Stimulated activated CD4-positive, alpha-beta T cell treated with anti-CD3 and anti-CD28 coated beads, Interleukin-15, amount 100 ng/mL, for 1 hour (primary cell): ENCODE measurements at regions not wholly inside any gene's neighbourhood (a gene's known extent, or its start where the extent isn't known, plus 50 kb on each side); places are given as distances from the start of the nearest gene placed in this dataset.
"Not testable (repeated sequence)": the region's sequence is repeated elsewhere in the genome, so short reads cannot be mapped to it uniquely, and the experiment has no call there.

Experiments
- DNase-seq, 2 donors: peaks; one replicate each; pipeline ENCODE4 v3.0.0-alpha.2; 2020; ENCODE audit warnings: low read depth in 1 of 2, low spot score in 1 of 2

- no peak for DNase-seq
Observed at GRCh38 chr19:30846102-30846501, 473.9 kb downstream of the ZNF536 start.

DNA sequence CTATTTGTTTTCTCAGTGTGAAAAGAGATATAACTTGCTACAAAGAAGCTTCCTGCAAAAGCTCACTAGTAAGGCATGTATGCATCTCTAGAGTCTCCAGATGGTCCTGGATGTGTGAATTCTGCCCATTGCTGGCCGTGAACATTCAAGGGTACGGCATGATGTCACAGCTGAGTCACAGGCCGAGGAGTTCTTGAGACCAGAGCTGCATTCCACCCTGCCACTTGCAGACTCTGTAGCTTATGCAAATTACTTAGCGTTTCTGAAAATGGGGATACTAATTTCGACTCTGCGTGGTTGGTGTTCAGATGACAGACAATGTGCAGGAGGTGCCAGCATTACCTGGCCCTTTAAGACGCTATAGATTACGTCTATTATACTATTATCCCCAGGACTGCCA, 470.7 kb downstream of the ZNF536 start:
- DNase-seq: no peak

DNA sequence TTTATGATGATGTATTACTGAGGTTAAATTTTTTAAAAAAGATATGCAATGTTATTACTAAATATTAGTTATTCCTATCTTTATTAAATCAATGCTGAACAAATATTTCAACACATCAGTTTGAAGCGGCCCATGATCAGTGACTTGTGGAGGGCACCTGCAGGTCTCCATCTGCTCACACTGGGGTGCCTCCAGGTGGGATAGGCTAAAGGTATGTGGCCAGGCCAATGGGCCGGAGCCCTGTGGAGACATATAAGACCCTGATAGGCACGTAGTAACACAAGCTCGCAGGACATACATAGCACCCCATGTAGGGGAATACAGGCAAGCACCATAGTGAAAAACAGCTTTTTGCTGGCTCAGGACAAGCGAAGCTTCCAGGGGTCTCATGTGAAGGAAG, 469.8 kb downstream of the ZNF536 start:
- no peak for DNase-seq

- DNase-seq: no peak
Observed at GRCh38 chr19:30830875-30831274, 458.7 kb downstream of the ZNF536 start.

- not testable (repeated sequence) for DNase-seq
Observed at GRCh38 chr19:30825505-30825904, 453.3 kb downstream of the ZNF536 start.

DNA sequence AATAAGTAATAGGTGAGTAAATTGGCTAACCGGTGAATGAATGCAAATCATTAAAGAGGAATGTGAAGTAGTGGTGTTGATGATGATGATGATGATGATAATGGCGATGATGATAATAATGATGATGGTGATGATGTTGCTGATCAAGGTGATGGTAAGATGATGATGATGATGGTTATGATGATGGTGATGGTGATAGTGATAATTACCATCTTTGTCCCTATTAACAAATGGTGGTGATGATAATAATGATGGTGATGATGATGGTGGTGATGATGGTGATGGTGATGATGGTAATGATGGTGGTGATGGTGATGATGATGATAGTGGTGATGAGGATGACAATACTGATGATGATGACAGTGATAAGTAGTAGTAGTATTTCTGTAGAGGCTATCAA, 452.6 kb downstream of the ZNF536 start:
- no peak for DNase-seq

DNA sequence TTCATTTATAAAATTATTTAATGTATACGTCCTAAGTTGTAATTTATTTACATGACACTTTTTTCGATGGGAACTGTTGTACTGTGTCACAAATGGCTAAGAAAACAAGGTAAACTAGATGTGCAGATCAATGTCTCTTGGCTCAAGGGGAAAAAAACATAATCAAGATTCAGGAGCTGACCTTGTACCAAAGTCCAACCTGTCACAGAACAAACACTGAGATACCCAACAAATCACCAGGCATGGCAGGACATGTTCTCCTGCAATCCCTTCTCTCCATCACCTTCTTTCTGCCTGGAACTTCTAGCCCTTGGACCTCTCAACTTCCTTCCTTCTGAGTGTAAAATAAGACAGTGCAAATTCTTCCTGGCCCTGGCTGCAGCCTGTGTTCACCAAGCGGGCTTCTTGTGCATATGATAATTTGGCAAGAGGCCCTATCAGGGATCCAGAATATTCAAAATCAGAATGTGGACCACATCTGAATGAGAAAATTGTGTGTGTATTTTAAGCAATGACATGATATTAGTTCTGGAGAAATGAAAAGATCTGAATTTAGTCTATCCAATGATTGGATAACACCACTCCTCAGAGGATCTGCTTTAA, 445.9 kb downstream of the ZNF536 start:
- DNase-seq: no peak

GRCh38 chr19:30817197-30817596, 445.0 kb downstream of the ZNF536 start:
- DNase-seq: no peak

- no peak for DNase-seq
Observed at GRCh38 chr19:30815889-30816580, 443.9 kb downstream of the ZNF536 start.

GRCh38 chr19:30812099-30812678, 440.0 kb downstream of the ZNF536 start:
- DNase-seq: no peak

- DNase-seq: no peak
Observed at GRCh38 chr19:30811397-30812098, 439.4 kb downstream of the ZNF536 start.

DNA sequence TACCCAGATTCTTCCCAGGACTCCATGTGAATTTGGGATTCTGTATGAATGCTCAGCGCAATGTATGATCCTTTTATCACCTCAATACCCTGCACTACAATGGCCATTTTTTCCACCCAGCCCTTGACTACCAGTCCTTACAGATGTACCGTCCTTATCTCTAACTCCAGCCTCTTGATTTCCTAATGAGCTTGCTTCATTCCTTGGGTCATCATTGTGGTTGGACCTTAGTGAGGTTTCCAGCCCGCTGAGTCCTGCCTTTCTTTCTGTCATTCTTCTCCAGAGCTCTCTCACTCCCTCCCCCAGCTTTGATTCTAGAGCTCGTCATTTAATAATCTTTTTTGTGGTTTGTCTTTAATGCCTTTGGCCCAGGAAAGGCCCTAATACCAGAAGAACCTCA, 438.5 kb downstream of the ZNF536 start:
- no peak for DNase-seq

DNA sequence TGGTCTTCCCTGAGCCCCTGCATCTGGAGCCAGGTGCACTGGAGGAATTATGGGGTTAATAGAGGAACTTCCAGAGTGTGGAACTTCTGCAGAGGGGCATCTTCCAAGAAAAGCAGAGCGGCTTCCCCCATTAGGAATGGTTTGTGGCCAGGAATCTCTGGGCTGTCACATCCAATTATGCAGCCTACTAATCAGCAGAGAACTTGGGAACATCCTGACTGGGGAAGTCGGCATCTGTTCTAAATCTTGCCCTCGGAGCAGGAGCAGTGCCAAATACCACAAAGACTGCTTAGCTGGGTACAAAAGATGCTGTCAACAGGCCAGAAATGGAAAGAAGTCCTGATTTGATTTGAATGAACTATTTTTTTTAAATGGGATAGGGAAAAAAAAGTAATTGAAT, 435.1 kb downstream of the ZNF536 start:
- no peak for DNase-seq

GRCh38 chr19:30806311-30806710, 434.1 kb downstream of the ZNF536 start:
- no peak for DNase-seq

GRCh38 chr19:30804751-30805150, 432.6 kb downstream of the ZNF536 start:
- DNase-seq: no peak

DNA sequence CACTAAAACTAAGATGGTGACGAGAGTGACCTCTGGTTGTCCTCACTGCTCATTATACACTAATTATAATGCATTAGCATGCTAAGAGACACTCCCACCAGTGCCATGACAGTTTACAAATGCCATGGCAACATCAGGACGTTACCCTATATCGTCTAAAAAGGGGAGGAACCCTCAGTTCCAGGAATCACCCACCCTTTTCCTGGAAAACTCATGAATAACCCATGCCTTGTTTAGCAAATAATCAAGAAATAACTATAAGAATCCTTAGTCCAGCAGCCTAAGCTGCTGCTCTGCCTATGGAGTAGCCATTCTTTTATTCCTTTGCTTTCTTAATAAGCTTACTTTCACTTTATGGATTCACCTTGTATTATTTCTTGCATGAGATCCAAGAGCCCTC, 432.1 kb downstream of the ZNF536 start:
- not testable (repeated sequence) for DNase-seq

DNA sequence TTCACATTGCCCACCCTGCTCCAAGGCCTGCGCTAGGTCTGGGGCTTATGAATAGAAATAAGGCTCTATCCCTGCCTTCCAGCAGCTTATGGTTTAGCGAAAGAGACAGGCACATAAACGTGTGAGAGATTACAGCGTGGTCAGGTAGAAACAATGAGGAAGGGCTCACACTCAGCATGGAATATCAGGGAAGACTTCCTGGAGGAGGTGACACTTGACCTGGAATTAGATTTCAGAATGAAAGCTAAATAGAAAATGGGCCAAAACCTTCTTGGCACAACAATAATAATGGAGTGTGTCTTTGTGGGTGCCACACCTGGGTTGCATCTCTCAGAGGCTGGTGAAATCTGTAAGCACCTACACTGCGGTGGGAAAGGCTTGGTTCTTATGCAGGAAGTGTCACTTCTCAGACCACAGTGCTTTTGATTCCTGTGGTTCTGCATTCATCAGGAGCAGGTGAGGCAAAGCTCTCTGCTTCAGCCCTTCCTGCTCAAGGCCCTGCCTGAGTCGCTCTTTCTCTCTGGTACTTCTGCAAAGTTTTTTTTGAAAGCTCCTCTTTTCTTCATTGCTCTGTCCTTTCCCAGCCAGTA, 430.3 kb downstream of the ZNF536 start:
- DNase-seq: no peak

DNA sequence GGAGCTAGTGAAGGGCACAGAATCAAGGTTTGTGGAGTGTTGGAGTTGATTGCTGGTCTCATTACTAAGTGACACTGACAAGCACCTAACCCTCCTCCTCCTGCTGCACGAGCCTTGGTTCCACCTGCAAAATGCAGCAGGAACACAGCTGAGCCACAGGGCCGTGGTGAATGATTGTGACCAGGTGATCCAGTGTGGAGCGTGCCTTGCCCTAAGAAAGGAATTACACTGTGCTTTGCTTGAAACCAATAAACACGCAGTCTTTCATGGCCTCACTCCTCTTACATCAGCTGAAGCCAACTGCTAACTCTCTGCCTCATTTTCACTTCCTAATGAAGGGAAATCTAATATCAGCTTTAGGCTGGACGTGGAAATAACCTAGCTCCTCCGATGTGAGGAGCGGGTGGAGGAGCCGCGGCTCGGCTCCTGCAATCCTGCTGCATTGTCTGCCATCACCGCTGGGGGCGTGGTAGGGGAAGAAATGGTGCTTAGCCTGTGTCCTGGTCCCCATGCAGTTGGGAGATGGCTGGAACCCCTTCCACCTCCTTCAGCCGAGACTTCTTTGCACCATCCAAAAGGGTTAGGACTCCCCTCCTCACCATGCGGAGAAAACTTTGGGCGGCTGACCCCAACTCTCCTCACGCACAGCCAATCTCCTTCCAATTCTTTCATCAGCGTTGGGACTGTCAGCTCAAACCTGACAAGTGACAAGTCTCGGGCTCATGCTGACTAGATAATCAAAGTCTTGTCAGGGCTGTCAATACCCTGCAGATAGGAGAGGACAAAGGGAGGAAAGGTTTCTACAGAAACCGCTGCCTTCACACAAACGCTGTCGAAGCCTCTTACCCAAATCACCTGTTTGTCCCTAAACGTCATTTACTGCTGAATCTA, 427.9 kb downstream of the ZNF536 start:
- peak in 1 of 2 donors; percentile 5 for DNase-seq

GRCh38 chr19:30795727-30796126, 423.5 kb downstream of the ZNF536 start:
- DNase-seq: no peak

GRCh38 chr19:30792561-30793505, 420.6 kb downstream of the ZNF536 start:
- DNase-seq: no peak
